ENCODE measurements at regions not wholly inside any gene's neighbourhood (a gene's known extent, or its start where the extent isn't known, plus 50 kb on each side); places are given as distances from the start of the nearest gene placed in this dataset.
"Not testable (repeated sequence)": the region's sequence is repeated elsewhere in the genome, so short reads cannot be mapped to it uniquely, and the experiment has no call there.

DNA sequence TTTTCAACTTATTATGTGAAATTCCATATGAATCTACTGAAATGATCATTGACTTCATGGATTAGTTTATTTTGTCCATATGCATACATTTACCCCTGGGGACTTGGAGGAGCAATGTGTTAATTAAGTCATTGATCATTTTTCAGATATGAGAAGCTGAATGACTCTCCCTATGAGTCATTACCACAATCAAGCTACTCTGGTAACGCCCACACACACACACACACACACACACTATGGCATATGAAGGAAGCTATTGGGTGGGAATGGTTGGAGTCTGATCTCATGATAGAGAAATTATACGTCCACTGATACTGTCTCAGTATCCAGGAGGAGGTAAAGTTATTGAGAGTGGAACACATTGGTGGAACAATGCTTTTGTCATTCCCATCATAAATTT is 528.9 kb downstream of the AGTPBP1 start:
- DNase-seq: no peak

DNA sequence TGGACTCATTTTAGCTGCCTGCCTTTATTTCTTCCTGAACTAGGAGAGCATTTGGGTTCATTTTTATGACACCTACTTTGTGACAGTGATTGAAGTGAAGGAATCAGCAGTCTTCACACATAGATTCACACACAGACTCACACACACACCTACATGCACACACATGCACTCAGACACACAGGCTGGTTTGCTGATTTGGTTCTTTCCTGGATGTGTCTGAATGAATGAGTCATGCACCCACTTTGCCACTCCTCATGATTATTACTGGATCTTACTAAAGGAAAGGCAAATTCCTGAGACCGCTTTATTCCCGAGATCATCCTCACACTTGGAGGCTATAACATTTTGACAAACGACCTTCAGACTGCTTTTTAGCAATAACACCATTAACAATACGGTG is 529.5 kb downstream of the AGTPBP1 start:
- DNase-seq: no peak

DNA sequence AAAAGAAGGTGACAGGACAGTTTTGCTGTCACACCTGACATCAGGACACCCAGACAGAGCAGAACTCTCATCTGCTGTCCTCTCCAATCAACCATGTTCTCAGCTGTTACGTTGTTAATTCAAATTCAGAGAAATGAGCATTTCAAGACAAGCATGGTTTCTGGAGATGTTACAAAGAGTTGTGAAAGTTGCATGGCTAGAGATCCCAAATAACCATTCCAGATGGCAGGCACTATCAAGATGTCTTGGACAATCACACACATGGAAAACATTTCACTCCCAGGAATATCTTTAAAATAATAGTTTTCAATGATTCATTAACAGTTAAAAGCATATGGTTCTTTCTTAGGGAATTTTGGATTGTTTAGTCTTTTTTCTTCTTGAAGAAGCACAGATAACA is 533.1 kb downstream of the AGTPBP1 start:
- no peak for DNase-seq

DNA sequence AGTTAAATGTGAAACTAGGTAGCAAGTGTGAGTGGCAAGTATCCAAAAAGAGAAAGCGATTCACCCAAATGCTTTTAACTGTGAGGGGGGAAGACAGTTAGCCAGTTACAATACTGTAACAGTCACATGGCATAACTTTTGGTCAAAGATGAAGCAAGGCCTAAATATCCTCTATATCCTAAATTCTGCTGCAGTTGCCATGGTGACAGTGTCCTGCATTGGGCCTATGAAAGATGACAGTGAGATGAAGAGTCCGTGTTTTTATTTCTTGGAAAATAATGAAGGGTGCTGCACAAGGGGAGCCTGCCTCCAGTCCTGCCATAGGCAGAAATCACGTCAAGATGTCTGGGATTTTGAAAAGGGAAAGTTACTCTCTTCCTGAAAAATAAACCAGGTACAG is 534.6 kb downstream of the NTRK2 start:
- peak in 1 of 58 donors; percentile 21 for DNase-seq

DNA sequence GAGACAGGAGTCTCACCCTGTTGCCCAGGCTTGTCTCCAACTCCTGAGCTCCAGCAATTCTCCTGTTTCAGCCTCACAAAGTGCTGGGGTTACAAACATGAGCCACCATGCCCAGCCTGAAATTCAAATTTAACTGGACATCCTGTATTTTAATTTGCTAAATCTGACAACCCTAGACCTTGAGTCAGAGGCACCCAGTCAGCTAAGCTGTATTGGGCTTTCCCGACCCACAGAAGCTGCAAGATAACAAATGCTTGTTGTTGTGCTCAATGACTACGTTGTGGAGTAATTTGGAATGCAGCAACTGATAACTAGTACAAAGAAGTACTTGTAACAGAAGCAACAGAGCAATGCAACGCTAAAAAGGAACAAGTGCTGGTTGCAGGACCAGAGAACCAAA is 533.1 kb downstream of the NTRK2 start:
- peak in 11 of 58 donors; percentile 1 to 61 (median 6) for DNase-seq

DNA sequence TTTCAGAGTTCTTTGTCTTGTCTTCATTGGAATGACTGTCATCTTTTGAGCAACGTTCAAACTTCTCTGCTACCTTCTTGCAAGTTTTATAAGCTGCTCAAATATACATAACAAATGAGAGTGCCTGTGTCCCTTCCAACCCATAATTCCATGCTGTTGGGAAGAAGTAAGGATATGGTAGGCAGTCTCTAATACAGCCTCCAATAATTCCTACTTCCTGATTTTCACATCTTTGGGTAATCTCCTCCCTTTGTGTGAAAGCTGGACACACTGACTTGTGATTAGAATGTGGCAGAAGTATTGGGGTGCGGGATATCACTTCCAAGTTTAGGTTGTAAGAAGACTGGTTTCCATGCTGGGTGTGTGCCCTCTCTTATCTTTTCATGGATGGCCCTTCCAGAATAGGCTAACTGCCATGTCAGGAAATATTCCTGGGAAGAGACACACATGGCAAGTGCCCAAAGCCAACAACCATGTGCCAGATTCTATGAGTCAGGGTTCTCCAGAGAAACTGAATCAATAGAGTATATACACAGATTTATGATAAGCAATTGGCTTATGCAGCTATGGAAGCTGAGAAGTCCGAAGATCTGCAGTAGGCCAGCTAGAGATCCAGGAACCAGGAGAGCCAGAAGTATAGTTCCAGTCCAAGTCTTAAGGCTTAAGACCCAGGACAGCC is 531.3 kb downstream of the NTRK2 start:
- DNase-seq: no peak

DNA sequence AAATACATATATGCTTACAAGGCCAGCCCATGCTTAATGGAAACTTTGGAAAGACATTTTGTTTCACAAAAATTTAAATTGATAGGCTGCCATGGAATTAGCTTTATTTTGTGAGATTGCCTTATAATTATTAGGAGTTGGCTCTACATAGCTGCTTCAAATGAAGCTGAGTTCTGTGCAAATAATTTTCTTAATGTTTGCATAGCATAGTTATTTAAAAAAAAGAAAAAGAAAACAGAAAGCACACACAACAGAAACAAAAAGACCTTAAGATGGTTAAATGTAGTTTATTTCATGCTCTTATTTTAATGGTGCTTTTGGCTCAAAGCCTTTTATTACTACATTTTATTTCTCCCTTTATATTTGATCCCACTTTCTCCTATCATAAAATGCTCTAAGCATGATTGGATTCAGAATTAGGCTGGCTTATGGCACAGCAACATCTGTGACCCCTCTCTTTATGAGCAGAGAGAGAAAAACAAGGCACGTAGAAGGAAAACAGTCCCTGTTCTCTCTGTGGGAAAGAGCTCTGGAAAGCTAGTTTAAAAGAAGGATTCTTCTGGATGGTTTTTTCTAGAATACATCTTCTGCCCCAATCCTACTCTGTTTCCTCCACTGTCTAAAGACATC is 530.5 kb downstream of the NTRK2 start:
- no peak for DNase-seq

DNA sequence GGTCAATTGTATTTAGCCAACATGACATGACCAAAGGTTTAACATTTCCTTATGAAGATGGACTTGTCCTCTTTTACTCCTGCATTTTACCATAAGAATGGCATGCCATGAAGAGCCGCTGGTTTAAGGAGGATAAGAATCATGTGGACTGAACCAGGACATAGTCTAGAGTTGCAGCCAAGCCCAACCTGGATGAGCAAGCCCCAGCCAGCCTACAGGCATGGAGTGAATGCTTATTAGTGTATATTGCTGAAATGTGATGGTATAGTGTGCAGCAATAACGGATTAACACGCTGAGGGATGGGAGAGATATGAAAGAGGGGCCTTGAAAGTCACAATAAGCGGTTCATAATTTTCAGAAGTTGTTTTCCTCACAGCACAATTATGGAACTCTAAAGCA is 523.2 kb downstream of the NTRK2 start:
- no peak for DNase-seq

DNA sequence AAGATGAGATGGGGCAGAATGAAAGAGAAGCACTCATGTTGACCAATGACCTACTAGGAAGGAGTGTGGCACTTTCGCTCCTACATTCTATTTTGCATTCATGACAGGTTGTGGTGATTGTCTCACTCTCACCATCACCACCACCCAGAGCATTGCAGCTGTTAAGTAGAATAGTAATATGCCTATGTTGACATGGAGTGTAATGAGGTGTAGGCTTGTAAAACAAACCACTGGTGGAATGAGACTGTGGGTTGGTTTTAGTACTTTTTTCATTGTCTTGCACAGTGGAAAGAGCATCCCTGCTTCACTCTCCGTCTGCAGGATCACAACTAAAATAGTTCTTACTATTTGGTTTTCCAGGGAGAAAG is 516.7 kb downstream of the NTRK2 start:
- no peak for DNase-seq

DNA sequence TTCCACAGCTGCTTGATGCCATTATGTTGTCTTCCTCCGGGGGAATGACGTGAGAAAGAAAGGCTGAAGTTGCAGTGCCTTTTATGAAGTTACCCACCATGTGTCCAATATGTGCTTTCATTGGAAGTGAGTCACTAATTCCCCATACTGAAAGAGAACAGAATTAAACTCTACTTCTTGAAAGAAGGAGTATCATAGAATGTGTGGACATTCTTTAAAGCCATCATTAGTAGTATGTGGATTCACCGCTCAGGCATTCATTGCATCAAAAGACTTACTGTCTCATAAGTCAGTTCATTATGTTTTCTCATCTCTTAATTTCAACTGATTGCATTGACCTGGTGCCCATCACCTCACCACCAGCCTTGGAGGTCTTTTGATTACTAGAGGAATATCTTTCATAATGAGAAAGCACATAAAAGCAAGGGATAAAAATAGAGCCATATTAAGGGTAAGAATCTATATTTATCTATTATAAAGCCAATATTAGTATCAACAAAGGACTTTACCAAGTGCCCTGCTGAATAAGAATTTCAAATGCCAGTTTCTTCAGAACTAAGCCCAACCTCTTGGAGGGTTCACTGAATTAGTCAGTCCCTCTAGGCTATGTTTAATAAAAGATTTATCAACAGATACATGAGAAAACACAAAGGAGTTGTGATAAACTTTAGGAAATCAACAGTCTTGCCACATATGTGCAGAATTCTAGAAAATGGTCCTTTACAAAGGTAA is 516.1 kb downstream of the NTRK2 start:
- DNase-seq: no peak

DNA sequence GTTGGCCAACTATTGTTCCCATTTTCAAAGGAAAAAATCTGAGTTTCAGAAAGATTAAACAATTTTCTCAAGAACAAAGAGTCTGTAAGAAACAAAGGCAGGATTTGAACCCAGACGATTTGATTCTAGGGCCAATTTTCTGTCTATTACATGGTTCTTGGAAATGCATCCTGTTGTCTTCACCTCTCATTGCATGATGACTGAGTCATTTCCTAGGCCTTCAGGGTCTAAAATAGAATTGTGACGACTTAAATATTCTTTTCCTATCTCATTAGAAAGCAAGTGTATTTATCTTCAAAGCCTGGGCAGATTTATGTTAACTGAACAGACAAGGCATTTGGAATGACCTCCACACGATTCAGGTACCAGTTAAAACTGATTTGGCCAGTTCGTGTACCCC is 512.9 kb downstream of the NTRK2 start:
- DNase-seq: no peak

DNA sequence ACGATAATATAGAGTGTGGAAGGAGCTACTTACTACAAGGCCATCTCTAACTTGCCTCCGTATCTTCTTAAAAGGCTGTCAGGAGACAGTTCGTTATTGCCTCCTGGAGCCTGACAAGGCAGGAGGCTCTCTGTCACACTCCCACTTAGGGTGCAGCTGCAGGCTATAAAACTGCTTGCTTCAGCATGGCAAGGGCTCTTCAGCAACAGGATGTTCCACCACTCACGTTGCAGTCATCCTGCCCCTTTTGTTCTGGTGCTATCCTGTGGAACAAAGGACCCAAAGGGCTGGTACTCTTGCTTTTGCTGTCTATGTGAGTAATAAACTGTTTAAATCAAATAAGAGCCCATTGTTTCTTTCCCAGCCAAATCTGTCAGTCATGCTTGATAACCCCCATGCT is 508.9 kb downstream of the NTRK2 start:
- DNase-seq: peak in 17 of 58 donors; percentile 3 to 44 (median 12)

DNA sequence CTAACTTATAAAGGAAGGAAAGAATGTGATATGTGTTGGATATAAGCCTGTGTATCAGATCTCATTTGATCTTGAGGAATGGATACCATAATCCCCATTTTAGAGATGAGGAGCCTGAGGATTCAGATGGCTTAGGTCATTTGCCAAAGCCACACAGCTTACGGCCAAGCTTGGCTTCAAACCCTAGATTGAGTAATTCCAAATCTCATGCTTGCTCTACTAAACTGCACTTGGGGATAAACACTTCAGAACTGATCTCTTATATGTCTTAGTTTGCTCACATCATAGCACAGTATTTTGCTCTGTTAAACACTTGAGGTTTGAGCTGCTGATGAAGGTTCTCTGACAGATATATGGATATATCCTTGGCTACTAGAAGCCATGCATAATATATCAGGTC is 504.4 kb downstream of the NTRK2 start:
- DNase-seq: no peak

DNA sequence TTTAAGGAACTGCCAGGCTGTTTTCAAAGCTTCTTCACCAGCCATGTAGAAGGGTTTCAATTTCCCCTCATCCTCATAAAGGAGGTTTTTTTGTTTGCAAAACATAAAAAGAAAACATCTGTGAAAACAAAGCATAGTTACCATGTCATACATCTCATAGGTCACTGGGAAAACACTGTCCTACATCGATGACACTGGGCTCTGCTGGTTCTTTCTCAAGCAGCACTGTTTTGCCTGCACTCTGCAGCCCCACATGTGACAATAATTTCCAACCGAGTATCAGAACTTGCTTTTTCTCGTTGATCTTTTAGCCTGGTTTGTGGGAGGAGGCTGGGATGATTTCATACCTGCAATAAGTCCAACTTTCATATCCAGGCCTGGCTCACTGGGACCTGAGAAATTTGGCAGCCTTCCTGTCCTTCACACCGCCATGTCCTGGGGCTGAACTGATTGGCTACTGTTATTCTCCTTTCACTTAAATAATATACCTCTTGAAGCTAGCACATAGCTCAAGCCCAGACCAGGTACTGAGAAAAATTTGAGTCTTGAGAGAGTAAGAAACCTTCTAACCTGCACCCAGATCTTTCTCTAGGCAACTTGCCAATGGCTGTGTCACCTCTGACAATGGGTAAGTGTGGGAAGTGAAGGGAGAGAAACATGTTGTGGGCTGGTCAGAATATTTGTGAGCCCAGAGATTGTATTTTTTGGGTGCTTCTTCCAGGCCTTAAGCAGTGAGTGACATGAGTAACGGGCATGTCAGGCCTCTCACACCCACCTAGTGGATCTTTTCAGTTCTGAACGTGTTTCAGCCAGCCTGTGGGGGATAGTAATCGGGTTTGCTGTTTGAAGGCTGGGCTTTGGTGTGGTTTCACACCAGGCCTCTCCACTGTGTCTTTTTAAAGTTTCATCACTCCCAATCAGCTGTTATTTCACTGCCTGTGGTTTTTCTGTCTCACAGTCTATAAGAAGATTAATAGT is 502.8 kb downstream of the NTRK2 start:
- DNase-seq: no peak

DNA sequence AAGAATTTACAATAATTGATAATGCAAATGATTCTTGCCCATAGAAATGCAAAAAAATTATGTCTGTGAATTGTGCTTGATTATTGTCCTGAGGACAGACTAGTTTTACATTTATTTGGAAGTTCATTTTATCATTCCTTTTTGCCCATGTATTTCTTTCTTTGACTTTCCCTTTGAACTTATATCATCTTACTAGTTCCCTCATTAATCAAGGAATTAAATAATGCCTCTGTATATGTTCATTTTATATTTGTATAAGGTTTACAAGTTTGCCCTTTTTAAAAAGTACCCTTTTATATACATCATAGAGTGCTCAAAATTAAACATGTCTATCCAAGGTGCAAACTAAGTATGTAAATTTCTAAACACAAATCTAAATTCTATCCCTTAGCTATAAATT is 501.6 kb downstream of the NTRK2 start:
- DNase-seq: no peak

DNA sequence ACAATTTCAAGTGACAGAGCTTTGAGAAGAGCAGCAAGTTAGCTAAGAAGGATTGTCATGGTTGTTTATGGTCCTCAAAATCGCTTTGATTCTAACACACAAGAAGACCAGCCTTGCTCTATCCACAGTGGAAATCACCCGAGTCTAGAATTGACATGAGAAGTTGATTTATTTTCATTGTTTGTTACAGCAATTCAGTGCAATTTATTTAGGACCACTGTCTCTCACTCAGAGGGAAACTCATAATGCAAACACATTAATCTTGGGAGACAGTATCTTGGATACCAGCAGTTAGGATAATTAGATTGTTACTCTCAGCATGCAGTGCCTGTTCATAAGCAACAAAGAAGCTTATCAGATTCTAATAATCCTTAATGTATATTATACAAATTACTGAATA is 498.9 kb downstream of the NTRK2 start:
- DNase-seq: no peak

DNA sequence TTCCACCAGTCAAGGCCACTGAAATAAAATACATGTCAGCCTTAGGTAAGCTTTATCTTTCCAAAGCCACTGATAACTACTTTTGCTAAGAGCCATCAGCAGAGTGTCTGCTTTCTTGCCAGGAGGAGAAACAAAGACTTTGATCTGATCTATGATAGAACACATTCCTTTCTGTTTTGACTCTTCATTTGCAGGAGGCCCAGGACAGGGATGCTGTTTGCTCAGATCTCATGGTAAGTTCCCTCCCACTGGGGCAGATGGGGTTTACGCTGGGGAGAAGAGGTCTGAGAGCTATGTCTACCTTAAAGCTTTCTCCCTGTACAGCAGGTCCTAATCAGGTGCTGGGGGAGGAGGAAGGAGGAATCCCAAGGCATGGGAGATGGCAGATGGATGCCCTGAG is 497.6 kb downstream of the NTRK2 start:
- DNase-seq: no peak

DNA sequence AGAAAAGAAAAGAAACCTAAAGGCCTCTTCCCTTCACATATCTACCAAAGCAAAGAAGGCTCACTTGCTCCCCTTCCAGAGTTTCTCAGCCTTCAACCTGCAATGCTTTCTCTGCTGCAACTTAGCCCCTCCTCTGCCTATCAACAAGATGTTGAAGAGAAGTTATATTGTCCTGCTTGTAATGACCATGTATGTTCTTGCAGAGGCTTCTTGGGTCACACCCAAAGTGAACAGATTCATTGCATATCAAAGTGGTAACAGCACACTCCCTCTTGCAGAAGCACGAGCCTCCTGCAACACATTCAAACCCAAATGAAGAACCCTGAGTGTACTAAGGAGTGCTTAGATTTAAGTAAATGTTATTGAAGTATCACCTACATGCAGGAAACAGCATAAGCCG is 494.3 kb downstream of the NTRK2 start:
- no peak for DNase-seq

DNA sequence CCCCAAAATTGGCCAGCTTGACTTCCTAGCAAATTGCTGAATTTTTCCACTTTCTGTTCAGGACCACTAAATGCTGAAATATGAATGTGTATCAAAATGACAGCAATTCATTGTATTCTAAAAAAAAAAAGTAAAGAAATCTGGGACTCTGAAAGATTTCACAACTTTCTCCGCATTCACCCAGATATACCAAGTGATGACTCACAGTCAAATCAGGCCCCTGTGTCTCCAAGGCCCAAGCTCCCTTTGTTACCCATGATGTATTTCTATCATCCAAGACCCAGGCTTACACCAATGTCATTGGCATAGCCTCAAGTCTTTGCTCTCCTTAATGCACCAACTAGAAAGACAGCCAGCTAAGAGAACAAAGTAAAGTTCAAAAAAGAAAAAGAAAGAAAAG is 493.9 kb downstream of the NTRK2 start:
- DNase-seq: no peak

DNA sequence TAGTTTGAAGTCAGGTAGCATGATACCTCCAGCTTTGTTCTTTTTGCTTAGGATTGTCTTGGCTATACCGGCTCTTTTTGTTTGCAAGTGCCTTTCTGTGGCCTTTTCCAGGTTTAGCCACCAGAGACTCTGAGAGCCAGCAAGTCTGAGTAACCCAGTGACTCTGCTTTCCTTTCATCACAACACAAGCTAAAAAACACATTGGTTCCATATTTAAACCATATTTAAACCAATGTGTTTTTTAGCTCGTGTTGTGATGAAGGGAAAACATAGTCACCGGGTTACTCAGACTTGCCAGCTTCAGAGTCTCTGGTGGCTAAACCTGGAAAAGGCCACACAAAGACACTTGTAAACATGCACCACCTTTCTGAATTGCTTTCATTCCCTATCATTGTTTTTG is 493.3 kb downstream of the NTRK2 start:
- DNase-seq: no peak

DNA sequence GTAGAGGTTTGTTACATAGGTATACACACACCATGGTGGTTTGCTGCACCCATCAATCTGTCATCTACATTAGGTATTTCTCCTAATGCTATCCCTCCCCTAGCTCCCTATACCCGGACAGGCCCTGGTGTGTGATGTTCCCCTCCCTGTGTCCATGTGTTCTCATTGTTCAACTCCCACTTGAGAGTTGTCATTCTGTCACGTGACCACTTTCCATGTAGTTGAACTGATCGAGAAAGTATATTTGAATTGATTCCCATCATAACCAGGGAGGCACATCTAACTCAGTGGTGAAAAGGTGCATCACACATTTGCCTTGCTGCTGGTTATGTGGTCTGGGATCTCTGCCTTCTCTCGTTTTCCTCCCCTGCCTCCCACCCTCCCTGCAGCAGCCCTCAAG is 491.4 kb downstream of the NTRK2 start:
- not testable (repeated sequence) for DNase-seq

DNA sequence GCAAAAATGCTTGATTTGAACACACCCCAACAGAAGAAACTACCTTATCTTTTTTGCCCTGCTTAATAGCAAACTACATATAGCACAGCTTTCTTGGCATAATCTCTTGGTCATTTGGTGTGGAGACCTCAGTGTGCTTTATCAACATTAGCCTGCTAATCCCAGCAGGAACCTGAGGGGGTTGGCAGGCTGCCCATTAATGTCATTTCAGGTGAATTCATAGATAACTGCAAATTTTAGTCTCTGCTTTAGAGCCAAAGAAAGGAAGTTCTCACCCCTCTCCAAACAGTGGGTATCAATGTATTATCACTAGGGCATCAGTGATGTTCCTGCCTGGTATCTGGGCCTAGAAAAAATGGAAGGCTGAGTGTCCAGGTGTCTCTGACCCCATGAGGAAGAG is 489.0 kb downstream of the NTRK2 start:
- DNase-seq: no peak
